Activated CD4-positive, alpha-beta T cell treated with anti-CD3 and anti-CD28 coated beads, Interleukin-2, amount 50 U/mL, for 1 hour (primary cell): ENCODE measurements at regions not wholly inside any gene's neighbourhood (a gene's known extent, or its start where the extent isn't known, plus 50 kb on each side); places are given as distances from the start of the nearest gene placed in this dataset.
"Not testable (repeated sequence)": the region's sequence is repeated elsewhere in the genome, so short reads cannot be mapped to it uniquely, and the experiment has no call there.

Source experiments
- DNase-seq: peaks from one replicate; pipeline ENCODE4 v3.0.0-alpha.2; 2020

- DNase-seq: no peak
Observed at GRCh38 chr4:54587107-54587891, 70.5 kb upstream of the KIT start.

- DNase-seq: no peak
Observed at GRCh38 chr4:54588404-54588803, 69.4 kb upstream of the KIT start.

- no peak for DNase-seq
Observed at GRCh38 chr4:54589586-54589985, 68.2 kb upstream of the KIT start.

- DNase-seq: no peak
Observed at GRCh38 chr4:54593795-54594322, 63.9 kb upstream of the KIT start.

DNA sequence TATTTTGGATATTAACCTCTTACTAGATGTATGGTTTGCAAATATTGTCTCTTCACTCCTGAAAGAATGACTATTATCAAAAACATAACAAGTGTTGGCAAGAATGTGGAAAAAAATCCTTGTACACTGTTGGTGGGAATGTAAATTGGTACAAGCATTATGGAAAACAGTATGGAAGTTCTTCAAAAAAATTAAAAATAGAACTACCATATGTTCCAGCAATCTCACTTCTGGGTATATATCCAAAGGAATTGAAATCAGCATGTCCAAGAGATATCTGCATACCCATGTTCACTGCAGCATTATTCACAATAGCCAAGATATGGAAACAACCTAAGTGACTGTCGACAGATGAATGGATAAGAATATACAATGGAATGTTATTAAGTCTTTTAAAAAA lies 61.6 kb upstream of the KIT start:
- no peak for DNase-seq

DNA sequence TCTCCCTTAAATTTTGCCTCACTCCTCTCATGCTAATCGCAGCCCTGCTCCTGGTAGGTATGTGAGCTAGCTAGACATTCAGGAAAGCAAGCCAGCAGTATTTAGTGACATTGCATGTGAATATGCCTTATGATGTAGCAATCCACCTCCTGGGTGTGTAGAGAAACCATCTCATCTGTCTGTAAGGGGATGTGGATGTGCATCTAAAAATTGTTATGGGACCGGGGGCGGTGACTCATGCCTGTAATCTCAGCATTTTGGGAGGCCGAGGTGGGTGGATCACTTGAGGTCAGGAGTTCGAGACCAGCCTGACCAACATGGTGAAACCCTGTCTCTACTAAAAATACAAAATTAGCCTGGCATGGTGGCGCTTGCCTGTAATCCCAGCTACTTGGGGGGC lies 60.1 kb upstream of the KIT start:
- DNase-seq: not testable (repeated sequence)

- not testable (repeated sequence) for DNase-seq
Observed at GRCh38 chr4:54602175-54602574, 55.6 kb upstream of the KIT start.

DNA sequence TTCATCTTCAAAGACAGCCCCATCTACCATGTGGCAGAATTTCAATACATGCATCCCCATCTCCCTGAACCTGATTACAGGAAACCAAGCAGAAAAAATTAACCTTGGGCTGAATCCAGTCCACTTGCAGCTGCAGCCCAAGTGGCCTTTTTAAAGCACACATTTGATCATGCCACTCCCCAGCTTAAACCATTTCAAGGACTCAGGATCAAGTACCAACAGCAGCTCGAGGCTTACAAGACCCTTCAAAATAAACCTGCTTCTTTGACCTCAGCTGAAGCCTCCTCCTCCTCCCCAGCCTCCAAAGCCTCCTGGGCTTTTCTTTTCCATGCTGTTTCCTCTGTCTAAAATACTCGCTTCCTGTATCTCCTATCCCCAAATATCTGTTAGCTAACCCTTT lies 50.7 kb upstream of the KIT start:
- no peak for DNase-seq

DNA sequence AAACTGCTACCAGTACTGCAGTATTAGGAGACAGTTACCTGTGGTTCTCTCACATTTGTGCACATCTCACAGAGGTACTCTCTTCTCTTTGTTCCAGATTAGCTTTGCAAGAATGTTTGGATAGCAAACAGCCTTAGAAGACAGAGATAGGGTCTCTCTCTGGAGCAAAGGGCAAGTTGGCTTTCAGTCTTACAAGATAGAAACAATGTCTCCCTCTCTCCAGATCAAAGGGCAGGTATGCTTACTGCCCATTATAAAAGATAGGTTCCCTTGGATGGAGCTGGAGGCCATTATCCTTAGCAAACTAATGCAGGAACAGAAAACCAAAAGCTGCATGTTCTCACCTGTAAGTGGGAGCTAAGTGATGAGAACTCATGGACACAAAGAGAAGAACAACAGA lies 50.2 kb upstream of the KIT start:
- no peak for DNase-seq
